SU-DHL-6 (cell line): ENCODE measurements at regions not wholly inside any gene's neighbourhood (a gene's known extent, or its start where the extent isn't known, plus 50 kb on each side); places are given as distances from the start of the nearest gene placed in this dataset.

Experiments
- EZH2phosphoT487 ChIP-seq: fragments of 200-600 bp; sonication (generic), shearing (Covaris generic); conservative IDR thresholded peaks from 2 replicates; pipeline ENCODE4 v1.6.1; 2018; ENCODE audit warnings: mild to moderate bottlenecking, antibody characterized with exemption, low read length, moderate library complexity, mixed read lengths
- TF ChIP-seq, protein P1 (sequence below): fragments of 200-600 bp; sonication (generic); IDR thresholded peaks from one replicate; pipeline ENCODE4 v1.5.1; 2017; ENCODE audit warnings: antibody characterized with exemption, mild to moderate bottlenecking, low read length, moderate library complexity; ENCODE audit not compliant: insufficient read depth, poor library complexity, severe bottlenecking

GRCh38 chr2:219852626-219853025 is 225.2 kb downstream of the SLC4A3 start:
- TF ChIP-seq EZH2phosphoT487, result no peak
- TF ChIP-seq, protein P1, sequence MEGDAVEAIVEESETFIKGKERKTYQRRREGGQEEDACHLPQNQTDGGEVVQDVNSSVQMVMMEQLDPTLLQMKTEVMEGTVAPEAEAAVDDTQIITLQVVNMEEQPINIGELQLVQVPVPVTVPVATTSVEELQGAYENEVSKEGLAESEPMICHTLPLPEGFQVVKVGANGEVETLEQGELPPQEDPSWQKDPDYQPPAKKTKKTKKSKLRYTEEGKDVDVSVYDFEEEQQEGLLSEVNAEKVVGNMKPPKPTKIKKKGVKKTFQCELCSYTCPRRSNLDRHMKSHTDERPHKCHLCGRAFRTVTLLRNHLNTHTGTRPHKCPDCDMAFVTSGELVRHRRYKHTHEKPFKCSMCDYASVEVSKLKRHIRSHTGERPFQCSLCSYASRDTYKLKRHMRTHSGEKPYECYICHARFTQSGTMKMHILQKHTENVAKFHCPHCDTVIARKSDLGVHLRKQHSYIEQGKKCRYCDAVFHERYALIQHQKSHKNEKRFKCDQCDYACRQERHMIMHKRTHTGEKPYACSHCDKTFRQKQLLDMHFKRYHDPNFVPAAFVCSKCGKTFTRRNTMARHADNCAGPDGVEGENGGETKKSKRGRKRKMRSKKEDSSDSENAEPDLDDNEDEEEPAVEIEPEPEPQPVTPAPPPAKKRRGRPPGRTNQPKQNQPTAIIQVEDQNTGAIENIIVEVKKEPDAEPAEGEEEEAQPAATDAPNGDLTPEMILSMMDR, result no peak
